ENCODE measurements at regions not wholly inside any gene's neighbourhood (a gene's known extent, or its start where the extent isn't known, plus 50 kb on each side); places are given as distances from the start of the nearest gene placed in this dataset.

DNA sequence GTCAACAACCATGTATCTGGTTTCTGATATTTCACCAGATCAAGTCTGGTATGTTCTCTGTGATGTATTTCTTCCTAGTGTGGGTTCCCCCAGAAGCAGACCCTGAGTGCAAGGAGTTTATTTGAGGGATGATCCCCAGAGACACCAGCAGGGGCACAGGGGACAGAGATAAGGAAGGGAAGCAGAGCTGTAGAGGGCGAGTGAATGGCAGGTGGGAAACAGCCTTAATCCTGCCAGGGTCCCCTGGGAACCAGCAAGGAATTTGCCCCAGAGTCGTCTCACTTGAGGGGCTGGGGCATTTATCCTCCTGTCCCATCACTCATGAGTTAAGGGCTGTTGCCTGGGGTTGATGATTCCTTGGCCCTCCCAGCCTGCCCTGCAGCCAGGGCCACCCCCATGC is 206.4 kb upstream of the BCOR start:
- DNase-seq = no peak

DNA sequence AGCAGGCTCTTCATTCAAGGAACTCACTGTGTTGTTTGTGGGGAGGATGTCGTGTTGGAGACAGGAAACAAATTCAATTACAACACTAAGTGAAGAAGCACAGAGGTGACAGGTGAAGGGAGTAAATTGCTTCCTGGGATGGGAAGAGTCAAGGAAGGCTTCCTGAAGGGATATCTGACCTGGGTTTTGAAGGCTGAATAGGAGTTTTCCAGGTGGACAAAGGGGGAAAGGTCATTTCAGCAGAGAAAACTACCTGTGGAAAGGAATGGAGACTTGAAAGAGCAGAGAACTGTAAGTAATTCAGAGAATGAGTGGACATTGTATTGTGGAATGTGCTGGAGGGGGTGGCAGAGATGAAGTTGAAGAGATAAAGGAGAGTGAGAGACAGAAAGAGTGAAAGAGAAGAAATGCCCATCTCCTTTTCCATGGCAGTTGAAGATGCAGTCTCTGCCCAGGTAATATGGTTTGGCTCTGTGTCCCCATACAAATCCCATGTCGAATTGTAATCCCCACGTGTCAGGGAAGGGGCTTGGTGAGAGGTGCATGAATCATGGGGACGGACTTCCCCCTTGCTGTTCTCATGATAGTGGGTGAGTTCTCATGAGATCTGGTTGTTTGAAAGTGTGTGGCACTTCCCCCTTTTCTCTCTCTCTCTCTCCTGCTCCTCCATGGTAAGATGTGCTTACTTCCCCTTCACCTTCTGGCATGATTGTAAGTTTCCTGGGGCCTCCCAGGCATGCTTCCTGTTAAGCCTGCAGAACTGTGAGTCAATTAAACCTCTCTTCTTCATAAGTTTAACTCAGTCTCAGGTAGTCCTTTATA is 205.7 kb upstream of the BCOR start:
- DNase-seq = peak; percentile 53

DNA sequence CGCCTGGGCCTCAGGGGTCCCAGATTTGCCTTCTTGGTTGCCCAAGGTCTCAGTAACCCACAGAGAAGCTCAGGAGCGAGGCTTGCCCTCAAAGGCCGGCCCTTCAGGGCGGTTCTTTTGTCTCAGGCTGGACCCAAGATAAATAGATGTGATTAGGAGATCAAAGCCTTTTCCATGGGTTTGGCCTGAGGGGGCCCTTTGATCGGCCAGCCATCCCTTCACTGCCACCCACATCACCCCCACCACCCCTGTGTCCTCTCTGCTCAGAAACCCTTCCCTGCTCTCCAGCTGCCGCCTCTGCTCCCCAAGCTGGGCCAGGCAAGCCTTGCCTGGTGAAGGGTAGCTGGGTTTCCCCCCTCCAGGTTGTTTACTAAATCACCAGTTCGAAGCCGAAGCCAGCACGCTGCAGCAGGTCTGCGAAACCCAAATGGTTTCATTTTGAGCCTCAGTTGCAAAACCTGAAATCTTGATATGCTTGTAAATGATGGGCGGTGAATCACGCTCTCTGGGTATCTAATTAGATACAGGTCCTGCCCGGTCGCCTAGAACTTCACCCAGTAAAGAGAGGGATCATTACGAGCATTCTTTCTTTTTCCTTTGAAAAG is 202.6 kb upstream of the BCOR start:
- no peak for DNase-seq

DNA sequence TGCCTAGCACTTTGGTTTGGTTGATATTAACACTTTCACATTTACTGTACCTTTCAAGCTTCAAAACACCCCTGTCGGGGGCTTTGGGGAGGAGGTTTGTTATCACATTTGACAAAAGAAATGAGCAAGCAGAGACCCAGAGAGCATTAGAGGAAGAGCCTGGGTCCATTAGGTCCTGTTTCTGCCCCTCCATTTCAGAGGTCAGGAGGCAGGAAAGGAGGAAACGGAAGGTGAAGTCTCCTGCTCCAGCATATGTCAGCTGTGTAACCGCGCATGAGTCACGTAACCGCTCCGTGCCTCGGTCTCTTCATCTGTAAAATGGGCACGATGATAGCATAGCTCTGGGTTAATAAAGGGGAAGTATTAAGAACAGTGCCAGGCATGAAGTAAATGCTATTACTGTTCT is 201.9 kb upstream of the BCOR start:
- DNase-seq = no peak

DNA sequence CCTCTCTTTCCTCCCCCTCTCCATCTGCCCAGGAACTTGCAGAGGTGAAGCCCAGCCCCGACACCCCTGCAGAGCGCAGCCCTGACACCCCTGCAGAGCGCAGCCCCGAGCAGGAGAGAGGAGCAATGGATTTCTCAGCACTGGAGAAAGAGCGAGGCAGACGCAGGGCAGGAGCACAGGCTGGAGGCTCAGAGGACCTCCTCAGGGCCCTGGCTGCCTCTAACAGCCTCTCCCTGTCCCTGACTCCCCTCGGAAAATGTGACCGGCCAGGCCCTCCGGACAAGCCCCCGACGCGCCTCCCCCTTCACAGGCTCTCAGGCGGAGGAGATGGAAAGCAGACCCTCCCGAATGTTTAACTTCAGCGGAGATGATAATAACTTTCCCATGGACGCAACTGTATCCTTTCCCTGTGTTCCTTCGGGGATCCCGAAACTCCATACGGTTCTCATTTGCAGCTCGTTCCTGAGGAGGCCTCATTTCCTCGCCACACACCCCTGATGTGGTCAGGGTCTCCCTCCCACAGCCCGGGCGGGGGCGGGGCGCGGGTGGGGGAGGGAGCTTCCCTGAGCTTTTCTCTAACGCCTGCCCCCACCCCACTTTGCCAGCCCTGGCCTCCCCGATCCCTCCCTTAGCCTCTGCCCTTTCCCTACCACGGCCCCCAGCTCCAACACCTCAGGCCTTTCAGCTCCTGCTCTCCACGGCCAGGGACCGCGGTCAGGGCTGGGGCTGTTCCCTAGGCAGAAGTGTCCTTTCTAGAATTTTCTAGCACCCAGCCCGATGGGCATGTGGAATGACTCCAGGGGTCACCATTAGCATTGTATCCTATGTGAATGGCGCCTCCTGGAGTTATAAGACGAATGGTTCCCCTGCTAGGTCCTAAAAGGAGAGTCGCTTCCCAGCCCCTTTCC is 201.1 kb upstream of the BCOR start:
- no peak for DNase-seq

DNA sequence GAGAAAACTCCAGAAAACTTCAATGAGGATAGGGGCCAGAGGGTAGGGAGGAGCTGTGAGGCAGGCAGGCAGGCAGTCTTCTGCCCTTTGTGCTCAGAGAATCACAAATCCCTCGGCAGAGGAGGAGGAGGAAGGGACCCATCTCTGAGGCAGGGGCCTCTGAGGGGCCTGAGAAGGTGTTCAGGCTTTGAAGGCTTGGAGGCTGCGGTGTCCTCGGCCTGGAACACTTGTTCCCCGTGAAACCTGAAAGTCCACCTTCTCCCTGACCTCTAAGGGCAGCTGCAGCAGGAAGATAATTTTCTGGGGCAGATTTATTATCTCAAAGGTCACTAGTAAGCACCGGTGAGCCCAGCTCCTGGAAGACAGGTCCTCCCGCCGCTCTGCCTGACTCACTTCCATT is 200.3 kb upstream of the BCOR start:
- no peak for DNase-seq

DNA sequence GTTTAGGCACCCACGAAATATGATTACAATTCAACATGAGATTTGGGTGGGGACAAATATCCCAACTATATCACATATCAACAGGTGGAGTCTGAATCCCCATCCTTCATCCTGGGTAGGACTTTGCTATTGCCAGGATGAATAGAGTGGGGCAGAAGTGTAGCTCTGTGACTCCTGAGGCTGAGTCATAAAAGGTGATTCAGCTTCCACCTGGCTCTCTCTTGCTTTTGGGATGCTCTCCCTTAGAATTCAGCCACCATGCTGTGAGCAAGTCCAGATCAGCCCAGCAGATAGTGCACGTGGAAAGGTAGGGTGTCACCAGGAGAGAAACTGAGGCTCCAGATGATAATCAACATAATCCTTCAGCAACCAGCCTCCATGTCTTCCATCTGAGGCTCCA is 193.8 kb upstream of the BCOR start:
- DNase-seq = no peak

DNA sequence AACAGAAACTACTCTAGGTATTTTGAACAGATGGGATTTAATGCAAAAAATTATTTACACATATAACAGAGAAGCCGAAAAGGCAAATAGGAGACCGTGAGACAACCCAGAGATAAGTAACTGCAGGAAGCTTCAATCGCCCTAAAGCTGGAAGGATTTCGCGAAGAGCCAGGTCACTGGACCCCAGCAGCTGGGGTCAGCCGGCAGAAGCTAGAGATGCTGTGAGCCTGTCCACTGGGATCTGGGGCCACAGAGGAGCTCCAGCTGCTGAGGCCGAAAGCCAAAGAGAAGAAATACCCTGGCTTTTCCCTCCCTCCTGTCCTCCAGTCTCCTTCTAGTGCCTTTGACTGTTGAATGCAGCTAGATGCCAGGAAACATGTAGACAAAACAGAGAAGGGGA is 192.8 kb upstream of the BCOR start:
- no peak for DNase-seq

DNA sequence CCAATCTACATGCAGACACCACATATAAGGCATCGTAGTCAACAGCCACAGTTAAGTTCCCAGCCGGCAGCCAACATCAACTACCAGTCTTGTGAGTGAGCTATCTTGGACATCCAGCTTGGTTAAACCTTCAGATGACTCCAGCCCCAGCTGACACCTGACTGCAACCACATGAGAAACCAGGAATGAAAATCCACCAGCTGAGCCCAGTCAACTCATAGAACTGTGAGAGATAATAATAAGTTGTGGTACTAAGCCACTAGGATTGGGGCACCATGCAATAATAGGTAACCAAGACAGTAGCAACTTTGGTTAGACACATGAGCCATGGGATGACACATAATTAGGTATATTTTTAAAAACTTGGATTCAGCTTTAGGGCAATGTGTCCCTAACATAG is 188.1 kb upstream of the BCOR start:
- DNase-seq = no peak

DNA sequence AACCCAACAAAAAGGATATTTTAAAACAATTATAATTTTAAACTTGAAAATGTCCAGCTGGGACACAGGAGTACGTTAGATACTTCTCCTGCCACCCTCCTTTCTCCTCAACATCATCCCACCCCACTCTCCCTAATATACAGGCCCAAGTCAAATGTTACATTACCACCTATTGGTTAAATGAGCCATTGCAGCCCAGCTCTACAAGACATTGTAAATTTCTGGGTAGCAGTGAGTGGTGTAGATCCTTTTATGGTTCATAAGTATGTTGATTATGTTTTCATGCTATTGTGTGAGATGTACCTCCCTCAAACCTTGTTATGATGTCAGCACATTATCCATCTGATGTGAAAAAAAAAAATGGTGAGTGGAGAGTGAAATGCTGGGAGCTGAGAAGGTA is 187.1 kb upstream of the BCOR start:
- no peak for DNase-seq

DNA sequence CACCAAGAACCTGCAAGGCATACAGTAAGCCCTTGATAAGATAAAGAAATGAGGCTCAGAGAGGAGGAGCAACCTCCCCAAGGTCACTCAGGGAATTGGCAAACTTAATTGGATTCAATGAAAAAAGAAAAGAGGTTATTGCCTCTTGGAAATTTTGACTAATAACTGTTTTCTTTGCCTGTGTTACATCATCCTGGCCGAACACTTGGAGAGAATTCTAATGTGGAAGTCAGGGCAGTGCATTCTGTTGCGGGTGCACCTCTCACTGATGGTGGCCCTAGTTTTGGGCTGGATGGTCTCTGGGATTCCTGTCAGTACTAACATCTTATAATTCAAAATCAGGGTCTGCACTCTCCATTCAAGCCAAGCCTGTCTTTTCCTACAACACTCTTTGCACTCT is 186.2 kb upstream of the BCOR start:
- DNase-seq = no peak

DNA sequence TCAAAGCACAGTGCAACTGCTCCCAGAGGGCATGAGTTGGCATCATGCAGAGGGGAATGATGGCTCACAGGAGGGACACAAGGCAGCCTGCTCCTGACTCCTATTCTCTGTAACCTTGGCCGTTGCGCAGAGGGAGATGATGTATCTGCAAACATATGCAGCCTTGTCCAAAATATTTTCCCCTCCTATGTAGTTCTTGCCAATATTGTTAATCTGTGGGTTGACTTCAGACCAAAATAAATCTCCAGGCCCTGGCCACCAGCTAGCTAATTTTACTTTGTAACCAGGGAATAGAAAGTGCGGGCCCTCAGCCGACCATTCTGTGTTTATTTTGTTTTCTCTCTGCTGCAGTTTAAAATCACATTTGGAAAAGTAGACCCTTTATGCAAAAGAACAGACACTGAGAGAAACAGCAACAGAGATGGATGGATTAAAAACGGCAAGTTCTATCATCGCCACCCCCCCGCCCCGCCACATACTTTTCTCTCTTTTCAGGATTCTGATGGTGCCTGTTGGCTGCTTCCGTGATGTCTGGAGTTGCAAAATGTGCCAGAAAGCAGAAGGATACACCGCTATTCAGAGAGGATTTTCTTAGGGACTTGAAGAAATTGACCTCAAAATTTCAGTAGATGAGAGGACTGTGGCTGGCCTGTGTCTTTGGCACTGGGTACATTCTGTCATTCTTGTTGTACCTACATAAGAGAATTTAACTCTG is 185.3 kb upstream of the BCOR start:
- DNase-seq = no peak

DNA sequence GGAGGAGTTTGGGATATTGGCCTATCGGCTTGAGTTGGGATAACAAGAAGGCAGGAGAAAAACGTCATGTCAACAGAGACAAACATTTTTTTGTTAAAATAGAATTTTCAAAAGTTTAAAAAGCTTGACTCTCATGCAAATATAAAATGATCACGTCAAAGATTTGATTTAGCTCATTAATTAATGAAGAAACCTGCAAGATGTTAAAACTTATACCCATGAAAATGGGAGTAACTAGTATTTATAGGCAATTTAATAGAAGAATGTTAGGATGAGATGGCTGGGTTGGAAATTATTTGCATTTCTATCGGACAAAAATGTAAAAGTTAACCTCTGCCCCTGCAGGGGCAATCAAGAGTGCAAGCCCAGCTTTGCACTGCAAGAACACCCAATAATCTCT is 184.6 kb upstream of the BCOR start:
- DNase-seq = no peak

DNA sequence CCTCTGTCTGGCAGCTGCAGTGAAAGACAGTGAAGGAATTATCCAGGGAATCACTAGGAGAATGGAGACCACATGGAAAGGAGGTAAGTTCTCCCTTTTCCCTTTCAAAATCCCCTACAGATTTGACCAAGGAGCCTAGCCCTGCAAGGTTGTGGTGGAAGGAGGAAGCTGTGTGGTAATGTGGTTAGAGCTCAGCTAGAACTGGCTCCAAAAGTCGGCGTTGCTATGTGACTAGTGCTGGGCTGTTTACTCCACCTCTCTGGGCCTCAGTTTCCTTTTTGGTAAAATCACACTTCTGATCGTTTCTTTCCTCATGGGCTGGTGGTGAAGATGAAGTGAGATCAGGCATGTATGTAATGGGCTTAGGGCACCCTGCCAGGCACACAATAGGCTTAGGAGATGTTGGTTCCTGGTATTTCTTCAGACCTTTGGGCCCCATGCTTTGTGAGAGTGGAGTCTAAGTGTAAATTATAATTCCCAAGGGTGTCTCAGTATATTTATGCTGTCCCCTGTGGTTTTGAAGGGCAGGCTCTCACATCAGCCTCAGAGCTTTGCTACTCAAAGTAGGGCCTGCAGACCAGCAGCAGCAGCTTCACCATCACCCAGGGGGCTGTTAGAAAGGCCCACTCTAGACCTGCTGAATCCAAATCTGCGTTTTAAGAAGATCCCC is 183.7 kb upstream of the BCOR start:
- DNase-seq = no peak

DNA sequence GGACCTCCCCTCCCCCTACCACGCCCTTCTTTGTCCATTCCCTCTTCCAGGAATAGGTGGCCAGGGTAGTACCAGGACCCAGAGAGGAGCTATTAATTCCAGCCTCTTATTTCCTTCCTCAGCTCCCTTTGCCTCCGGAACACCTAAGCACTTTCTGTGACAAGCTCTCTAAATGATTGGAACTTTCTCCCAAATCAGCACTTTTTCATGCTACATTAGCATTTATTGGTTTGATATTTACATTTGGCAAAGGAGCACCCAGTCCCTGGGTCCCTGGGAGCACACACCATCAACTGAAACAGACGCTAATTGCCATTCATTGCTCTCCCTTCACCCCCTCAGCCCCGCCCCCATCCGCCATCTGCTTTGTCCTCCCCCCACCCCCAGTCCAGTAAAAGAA is 182.0 kb upstream of the BCOR start:
- DNase-seq = no peak

DNA sequence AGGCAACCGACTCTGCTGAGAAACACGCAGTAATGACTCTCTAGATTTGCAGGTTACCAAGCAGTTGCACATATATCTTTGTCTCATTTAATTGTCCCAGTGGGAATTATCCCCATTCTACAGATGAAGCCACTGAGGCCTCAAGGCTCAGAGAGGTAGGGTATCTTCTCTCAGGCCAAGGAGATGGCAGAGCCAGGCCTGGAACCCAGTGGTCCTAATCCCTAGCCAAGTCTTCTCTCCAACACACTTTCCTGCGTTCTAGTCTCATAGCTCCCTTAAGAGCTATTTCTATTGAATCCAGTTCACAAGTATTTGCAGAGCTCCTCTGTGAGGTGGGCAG is 181.3 kb upstream of the BCOR start:
- no peak for DNase-seq

DNA sequence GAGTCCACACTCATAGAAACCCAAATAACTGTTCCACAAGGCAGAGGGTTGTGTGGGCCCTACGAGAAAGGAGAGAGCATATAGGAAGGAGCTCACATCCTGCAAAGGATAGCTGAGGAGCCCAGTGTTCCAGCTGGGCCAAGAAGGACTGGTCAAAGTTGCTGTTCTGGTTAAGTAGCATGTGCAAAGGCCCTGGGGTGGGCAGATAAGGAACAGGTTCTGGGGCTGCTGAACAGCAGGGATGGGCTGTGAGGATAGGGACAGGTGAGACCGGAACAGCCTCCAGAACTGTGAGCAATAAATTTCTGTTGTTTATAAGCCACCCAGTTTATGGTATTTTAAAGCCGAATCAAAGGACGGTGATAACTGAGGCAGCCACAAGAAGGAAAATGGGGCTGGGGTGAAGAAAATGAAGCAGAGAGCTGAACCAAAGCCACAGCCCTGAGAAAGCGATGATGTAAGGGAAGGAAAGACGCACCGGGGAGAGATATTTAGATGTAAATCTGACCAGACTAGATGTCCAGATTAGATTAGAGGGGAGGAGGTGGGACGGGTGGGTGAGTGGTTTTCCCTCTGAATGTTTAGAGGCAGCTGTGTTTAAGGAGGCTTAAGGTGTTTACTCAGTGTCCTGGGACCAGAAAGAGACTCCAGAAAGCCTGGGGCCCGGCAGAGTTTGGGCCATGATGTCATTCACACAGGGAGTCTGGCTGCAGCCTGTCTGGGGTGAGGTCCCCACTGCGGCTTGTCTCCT is 180.8 kb upstream of the BCOR start:
- no peak for DNase-seq

DNA sequence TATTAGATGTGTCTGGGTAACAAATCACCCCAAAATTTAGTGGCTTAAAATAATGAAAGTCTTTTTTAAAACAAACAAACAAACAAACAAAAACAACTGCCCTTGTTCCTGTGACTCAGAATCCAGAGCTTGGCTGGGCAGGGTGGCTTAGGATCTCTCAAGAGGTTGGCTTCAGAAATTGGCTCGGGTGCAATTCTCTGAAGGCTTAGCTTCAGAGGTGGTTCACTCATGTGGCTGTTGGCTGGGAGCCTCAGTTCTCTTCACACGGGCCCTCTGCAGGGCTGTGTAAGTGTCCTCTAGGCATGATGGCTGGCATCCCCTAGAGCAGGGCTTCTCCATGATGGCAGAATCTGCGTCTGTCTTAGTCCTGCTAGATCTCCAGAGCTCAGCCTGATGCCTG is 179.9 kb upstream of the BCOR start:
- no peak for DNase-seq

DNA sequence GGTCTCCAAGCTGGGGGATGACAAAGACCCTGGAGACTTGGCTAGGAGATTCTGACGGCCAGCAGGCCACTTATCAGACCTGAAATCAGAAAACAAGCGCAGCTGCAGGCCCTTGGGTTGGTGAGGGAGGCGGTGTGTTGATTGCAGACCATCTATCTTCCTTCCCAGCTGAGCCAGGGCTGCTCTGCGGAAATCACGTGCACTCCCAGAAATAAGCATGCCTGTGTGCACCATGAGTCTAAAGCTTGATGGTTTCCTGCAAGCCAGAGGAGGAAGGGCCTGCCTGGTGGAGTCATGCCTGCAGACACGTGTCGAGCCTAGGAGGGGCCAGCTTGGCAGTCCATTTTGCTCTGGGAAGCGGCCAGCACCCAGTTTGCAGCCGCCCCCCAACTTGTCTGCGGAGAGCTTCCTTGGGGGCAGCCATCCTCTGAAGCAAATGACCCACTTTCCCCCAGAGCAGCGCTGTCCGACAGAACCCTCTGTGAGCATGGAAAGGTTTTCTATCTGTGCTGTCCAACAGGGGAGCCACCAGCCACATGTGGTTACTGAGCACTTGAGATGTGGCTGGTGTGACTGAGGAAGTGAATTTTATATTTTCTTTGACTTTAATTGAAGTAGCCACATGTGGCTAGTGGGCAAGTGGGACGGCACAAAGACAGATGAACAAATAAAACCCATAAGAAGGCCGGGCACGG is 175.7 kb upstream of the BCOR start:
- DNase-seq = peak; percentile 33

DNA sequence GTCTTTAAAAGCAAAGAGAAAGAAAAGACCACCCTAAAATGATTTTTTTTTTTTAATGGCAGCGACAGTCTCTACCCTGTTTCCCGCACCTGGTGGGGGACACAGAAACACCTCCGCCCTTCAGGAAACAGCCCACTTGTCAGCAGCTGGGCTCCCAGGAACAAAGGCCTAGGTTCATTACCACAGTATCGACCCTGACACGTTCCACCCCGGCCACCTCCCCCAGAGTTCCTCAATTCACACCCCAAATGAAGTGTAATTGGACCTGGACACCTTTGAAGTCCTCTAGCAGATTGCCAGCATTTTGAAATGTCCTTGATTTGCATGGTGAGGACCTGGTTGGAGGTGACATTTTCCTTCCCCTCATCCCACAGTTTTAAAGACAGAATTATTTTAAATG is 175.0 kb upstream of the BCOR start:
- no peak for DNase-seq

DNA sequence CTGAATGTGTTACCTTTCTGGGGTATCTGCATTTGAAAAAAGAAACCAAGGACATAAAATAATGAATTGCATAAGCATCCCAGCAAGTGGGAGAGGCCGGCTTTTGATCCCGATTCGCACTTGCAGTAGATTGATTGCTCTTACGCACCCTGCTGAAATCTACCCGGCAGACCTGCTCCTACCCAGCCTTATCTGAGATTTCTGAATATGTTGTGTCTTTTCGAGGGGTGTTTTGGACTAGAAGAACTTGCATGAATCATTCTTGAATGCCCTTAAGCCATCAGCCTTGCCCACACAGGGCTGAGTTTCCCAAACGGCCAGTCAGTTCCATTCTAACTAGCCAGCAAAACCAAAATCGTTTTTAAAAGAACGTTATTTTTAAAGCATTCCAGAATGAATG is 174.4 kb upstream of the BCOR start:
- no peak for DNase-seq

DNA sequence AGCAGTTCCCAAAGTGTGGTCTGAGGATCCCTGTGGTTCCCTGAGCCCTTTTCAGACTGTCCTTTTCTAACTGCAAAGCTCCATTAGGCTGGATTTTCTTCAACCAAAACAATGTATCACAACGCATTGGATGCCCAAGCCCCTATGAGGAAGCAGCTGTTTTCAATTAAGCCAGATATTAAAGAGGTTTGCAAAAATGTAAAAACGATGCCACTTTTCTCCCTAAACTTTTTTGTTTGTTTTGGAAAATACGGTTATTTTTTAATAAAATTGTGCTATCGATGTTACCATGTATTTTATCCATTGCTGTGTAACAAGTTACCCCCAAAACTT is 170.4 kb upstream of the BCOR start:
- no peak for DNase-seq
